HCT116 (cell line): ENCODE measurements at regions not wholly inside any gene's neighbourhood (a gene's known extent, or its start where the extent isn't known, plus 50 kb on each side); places are given as distances from the start of the nearest gene placed in this dataset.

ENCODE experiments used
- ATAC-seq: fragments of 200-7000 bp; cut with Tn5 transposase; 2 replicates; pipeline ENCODE4 v1.9.1; 2020; ENCODE audit warnings: mild to moderate bottlenecking, moderate library complexity
- BruUV-seq: library from RNA; stranded (reverse); fragments of 400-500 nt; replicated peaks from 2 replicates; lab custom pipeline; 2021; lab: Mats Ljungman, UMichigan
- CTCF ChIA-PET: fragments of 300-600 bp; sonication (Branson Sonifier 250); formaldehyde crosslinking; loops from one replicate; lab custom pipeline; 2021; ENCODE audit warnings: antibody characterized with exemption; lab: Charles Lee
- POLR2A ChIA-PET: fragments of 300-600, 350-600 bp; sonication (Branson Sonifier 250); formaldehyde crosslinking; loops from one replicate; lab custom pipeline; 2021; ENCODE audit warnings: antibody characterized with exemption; lab: Charles Lee
- RAD21 ChIA-PET, 2 experiments: fragments of 300-600 bp; sonication (Branson Sonifier 250); formaldehyde crosslinking; loops; one replicate each; lab custom pipeline; 2023; ENCODE audit warnings: low total read pairs in 2 of 2; ENCODE audit not compliant: uncharacterized antibody in 2 of 2, unreplicated experiment in 2 of 2, low non-redundant PET in 1 of 2; lab: Charles Lee
- DNase-seq: peaks from one replicate; pipeline ENCODE4 v3.0.0-alpha.2; 2010; ENCODE audit warnings: low read depth, low spot score
- H2AFZ ChIP-seq: fragments of 200-600 bp; shearing (Covaris generic), sonication (generic); 2 replicates; pipeline ENCODE4 v1.6.1; 2017; ENCODE audit warnings: low read depth, mixed run types, mixed read lengths, antibody characterized with exemption, low read length; ENCODE audit not compliant: poor library complexity, severe bottlenecking
- H3K27ac ChIP-seq: 2 replicates; pipeline ENCODE4 v1.5.1; 2012; ENCODE audit warnings: low read depth, low read length
- H3K27me3 ChIP-seq: fragments of 200-600 bp; sonication (generic); 2 replicates; pipeline ENCODE4 v1.6.1; 2016; ENCODE audit warnings: mixed run types, low read length, mixed read lengths; ENCODE audit not compliant: insufficient read depth
- H3K36me3 ChIP-seq, 2 experiments: fragments of 200-500 bp in 1 of 2; fragments of 200-600 bp in 1 of 2; sonication (Bioruptor generic) in 1 of 2; sonication (generic) in 1 of 2; 2 replicates each; pipeline versions ENCODE4 v1.5.1 to v1.6.1; 2014 to 2016; ENCODE audit warnings: low read length in 2 of 2, inconsistent platforms in 1 of 2, mixed read lengths in 1 of 2, mixed run types in 1 of 2; ENCODE audit not compliant: insufficient read depth in 2 of 2, control insufficient read depth in 1 of 2
- H3K4me1 ChIP-seq, 2 experiments: fragments of 200-600 bp in 1 of 2; sonication (generic) in 1 of 2; 2 replicates each; pipeline versions ENCODE4 v1.5.1 to v1.6.1; 2012 to 2017; ENCODE audit warnings: low read length in 2 of 2, inconsistent platforms in 1 of 2, mild to moderate bottlenecking in 1 of 2, mixed read lengths in 1 of 2, mixed run types in 1 of 2, moderate library complexity in 1 of 2; ENCODE audit not compliant: insufficient read depth in 2 of 2, control insufficient read depth in 1 of 2
- H3K4me2 ChIP-seq: fragments of 200-600 bp; sonication (generic); 2 replicates; pipeline ENCODE4 v1.6.1; 2017; ENCODE audit warnings: mixed run types, low read length, mixed read lengths
- H3K4me3 ChIP-seq, 2 experiments: fragments of 200-600 bp in 1 of 2; sonication (generic) in 1 of 2; replicated peaks in 1 of 2; 2 replicates each; pipeline ENCODE4 v1.5.1; 2011 to 2016; ENCODE audit warnings: low read length in 2 of 2, control low read depth in 1 of 2, low read depth in 1 of 2, mild to moderate bottlenecking in 1 of 2, mixed read lengths in 1 of 2, mixed run types in 1 of 2
- H3K79me2 ChIP-seq: fragments of 200-600 bp; sonication (generic); 2 replicates; pipeline ENCODE4 v1.6.1; 2017; ENCODE audit warnings: mild to moderate bottlenecking, mixed run types, low read length, moderate library complexity, mixed read lengths; ENCODE audit not compliant: insufficient read depth
- H3K9ac ChIP-seq: fragments of 200-600 bp; sonication (generic); 2 replicates; pipeline ENCODE4 v1.6.1; 2016; ENCODE audit warnings: low read length, mixed read lengths
- H3K9me2 ChIP-seq: fragments of 200-600 bp; sonication (generic), shearing (Covaris generic); 2 replicates; pipeline ENCODE4 v1.6.1; 2017; ENCODE audit warnings: mixed run types, mild to moderate bottlenecking, moderate library complexity; ENCODE audit not compliant: insufficient read depth
- H3K9me3 ChIP-seq, 2 experiments: fragments of 200-500 bp in 1 of 2; fragments of 200-600 bp in 1 of 2; sonication (Bioruptor generic) in 1 of 2; sonication (generic) in 1 of 2; 2 replicates each; pipeline ENCODE4 v1.6.1; 2014 to 2017; ENCODE audit warnings: low read length in 2 of 2, mixed read lengths in 2 of 2, inconsistent platforms in 1 of 2, low read depth in 1 of 2, mild to moderate bottlenecking in 1 of 2, mixed run types in 1 of 2, moderate library complexity in 1 of 2; ENCODE audit not compliant: control insufficient read depth in 1 of 2, insufficient read depth in 1 of 2
- H4K20me1 ChIP-seq: fragments of 200-600 bp; sonication (generic), shearing (Covaris generic); 2 replicates; pipeline ENCODE4 v1.6.1; 2017; ENCODE audit warnings: mixed run types, mild to moderate bottlenecking, moderate library complexity; ENCODE audit not compliant: insufficient read depth
- CEBPB ChIP-seq: IDR thresholded peaks from 2 replicates; pipeline ENCODE4 v1.6.1; 2012; ENCODE audit warnings: low read depth
- EGR1 ChIP-seq: IDR thresholded peaks from 2 replicates; pipeline ENCODE4 v1.6.1; 2012; ENCODE audit warnings: low read depth
- ELF1 ChIP-seq: IDR thresholded peaks from 2 replicates; pipeline ENCODE4 v1.6.1; 2012; ENCODE audit warnings: low read depth, borderline replicate concordance
- EZH2phosphoT487 ChIP-seq: fragments of 200-600 bp; IDR thresholded peaks from 2 replicates; pipeline ENCODE4 v1.6.1; 2018; ENCODE audit warnings: antibody characterized with exemption, borderline replicate concordance
- JUND ChIP-seq: IDR thresholded peaks from 2 replicates; pipeline ENCODE4 v1.6.1; 2012
- RAD21 ChIP-seq: IDR thresholded peaks from 2 replicates; pipeline ENCODE4 v1.6.1; 2012; ENCODE audit warnings: low read depth, mild to moderate bottlenecking
- SIN3A ChIP-seq: IDR thresholded peaks from 2 replicates; pipeline ENCODE4 v1.6.1; 2012; ENCODE audit warnings: low read depth
- SP1 ChIP-seq: IDR thresholded peaks from 2 replicates; pipeline ENCODE4 v1.6.1; 2012; ENCODE audit warnings: low read depth
- SRF ChIP-seq: IDR thresholded peaks from 2 replicates; pipeline ENCODE4 v1.6.1; 2012; ENCODE audit warnings: low read depth
- YY1 ChIP-seq: IDR thresholded peaks from 2 replicates; pipeline ENCODE4 v1.6.1; 2011; ENCODE audit warnings: low read length, low read depth, moderate library complexity, mild to moderate bottlenecking; ENCODE audit not compliant: insufficient replicate concordance; ENCODE audit errors: extremely low read depth
- intact Hi-C: fragments of 100-400 bp; cut with micrococcal nuclease; formaldehyde crosslinking; loops from 2 replicates; pipeline ENCODE4 v1.10.0; 2022

GRCh38 chr20:22425344-22426295 lies 158.8 kb downstream of the FOXA2 start:
- DNase-seq: no peak

GRCh38 chr20:22423190-22423832 lies 161.1 kb downstream of the FOXA2 start:
- no peak for DNase-seq
- H3K4me1 ChIP-seq: peaks cover 0 to 3% of the 10 kb centered on the region in 2 experiments; a peak in 1 of 4 replicates
- no peaks in the 10 kb centered on the region for H3K79me2 ChIP-seq
- BruUV-seq: no TSS peak
- ATAC-seq: no peak
- ChIA-PET RAD21 (no interaction called here), POLR2A (no interaction called here)
- H4K20me1 ChIP-seq: no peaks in the 10 kb centered on the region
- TF ChIP-seq EZH2phosphoT487 (no peak), SRF (no peak), ELF1 (no peak), JUND (no peak), EGR1 (no peak), SIN3A (no peak), CEBPB (no peak)
- TF ChIP-seq, all 23 proteins: peak for 0
- H3K4me2 ChIP-seq: no peak overlapping the region
- H3K27ac ChIP-seq: no peak overlapping the region
- H3K9ac ChIP-seq: no peak overlapping the region
- H3K27me3 ChIP-seq: no peaks in the 10 kb centered on the region
- CTCF ChIA-PET: no interaction called here
- H3K36me3 ChIP-seq: no peaks in the 10 kb centered on the region
- no peak overlapping the region for H3K4me3 ChIP-seq
- no peaks in the 10 kb centered on the region for H3K9me3 ChIP-seq
- no peak overlapping the region for H2AFZ ChIP-seq
- intact Hi-C loops: no loop called here
- H3K9me2 ChIP-seq: no peaks in the 10 kb centered on the region

More at GRCh38 chr20:22425344-22426295, 158.8 kb downstream of the FOXA2 start:
- Histone ChIP-seq H3K4me1 (no peaks in the 10 kb centered on the region), H2AFZ (no peak overlapping the region), H3K4me2 (no peak overlapping the region), H3K4me3 (no peak overlapping the region)
- ChIA-PET RAD21 (no interaction called here), CTCF (no interaction called here)
- BruUV-seq: no TSS peak
- no peak for TF ChIP-seq YY1
- TF ChIP-seq RAD21: no peak
- no peak for TF ChIP-seq SP1
- TF ChIP-seq, all 23 proteins: peak for 0
- Histone ChIP-seq H3K27ac (no peak overlapping the region), H3K36me3 (no peaks in the 10 kb centered on the region), H4K20me1 (no peaks in the 10 kb centered on the region), H3K9me3 (no peaks in the 10 kb centered on the region), H3K27me3 (no peaks in the 10 kb centered on the region), H3K9me2 (no peaks in the 10 kb centered on the region), H3K79me2 (no peaks in the 10 kb centered on the region), H3K9ac (no peak overlapping the region)
- intact Hi-C loops: no loop called here
- no peak for ATAC-seq
- POLR2A ChIA-PET: no interaction called here
